HL-60 (cell line): ENCODE measurements at regions not wholly inside any gene's neighbourhood (a gene's known extent, or its start where the extent isn't known, plus 50 kb on each side); places are given as distances from the start of the nearest gene placed in this dataset.

Experiments used
- DNase-seq, 2 experiments: peaks; one replicate each; pipeline ENCODE4 v3.0.0-alpha.2; 2010 to 2020; ENCODE audit warnings: low read depth in 1 of 2, low spot score in 1 of 2
- H3K27ac ChIP-seq: fragments of 250-450 bp; sonication (Bioruptor Pico); replicated peaks from 2 replicates; pipeline ENCODE4 v1.5.1; 2020; ENCODE audit warnings: mild to moderate bottlenecking, moderate library complexity
- H3K27me3 ChIP-seq: fragments of 250-450 bp; sonication (Bioruptor Pico); 2 replicates; pipeline ENCODE4 v1.5.1; 2021; ENCODE audit warnings: mild to moderate bottlenecking, moderate library complexity; ENCODE audit not compliant: insufficient read depth, poor library complexity, severe bottlenecking
- H3K4me3 ChIP-seq: replicated peaks from 2 replicates; pipeline ENCODE4 v1.5.1; 2011; ENCODE audit warnings: mild to moderate bottlenecking, control low read depth, low read length; ENCODE audit not compliant: insufficient read depth
- CTCF ChIP-seq: IDR thresholded peaks from one replicate; pipeline ENCODE4 v1.5.1; 2011; ENCODE audit warnings: low read length, control low read depth, inconsistent platforms; ENCODE audit not compliant: insufficient read depth
- GABPA ChIP-seq: IDR thresholded peaks from 2 replicates; pipeline ENCODE4 v1.6.1; 2012; ENCODE audit warnings: low read depth
- POLR2AphosphoS5 ChIP-seq: IDR thresholded peaks from 2 replicates; pipeline ENCODE4 v1.6.1; 2012; ENCODE audit warnings: low read depth
- REST ChIP-seq: IDR thresholded peaks from 2 replicates; pipeline ENCODE4 v1.6.1; 2012; ENCODE audit warnings: low read depth; ENCODE audit not compliant: insufficient replicate concordance
- SPI1 ChIP-seq: IDR thresholded peaks from 2 replicates; pipeline ENCODE4 v1.6.1; 2012; ENCODE audit warnings: low read depth, mild to moderate bottlenecking, borderline replicate concordance

- no peak for DNase-seq
Observed at GRCh38 chr4:123046096-123046495, 123.7 kb upstream of the NUDT6 start.

GRCh38 chr4:123050018-123050417, 127.6 kb upstream of the NUDT6 start:
- H3K27ac ChIP-seq = no peak overlapping the region
- H3K27me3 ChIP-seq = no peaks in the 10 kb centered on the region
- TF ChIP-seq CTCF (no peak), REST (no peak), SPI1 (no peak), GABPA (no peak), POLR2AphosphoS5 (no peak)
- no peak overlapping the region for H3K4me3 ChIP-seq
- DNase-seq = no peak

More at GRCh38 chr4:123046096-123046495, 123.7 kb upstream of the NUDT6 start:
- H3K4me3 ChIP-seq = no peak overlapping the region
- TF ChIP-seq REST (no peak), POLR2AphosphoS5 (no peak), CTCF (no peak)
- H3K27me3 ChIP-seq = no peaks in the 10 kb centered on the region
- no peak overlapping the region for H3K27ac ChIP-seq

GRCh38 chr4:123052007-123052406, 129.6 kb upstream of the NUDT6 start:
- Histone ChIP-seq H3K27ac (no peak overlapping the region), H3K27me3 (no peaks in the 10 kb centered on the region), H3K4me3 (no peak overlapping the region)
- TF ChIP-seq SPI1 (no peak), CTCF (no peak), REST (no peak), POLR2AphosphoS5 (no peak), GABPA (no peak)
- DNase-seq = no peak
